Activated T-cell treated with anti-CD3 and anti-CD28 coated beads for 4 hours (primary cell): ENCODE measurements at regions not wholly inside any gene's neighbourhood (a gene's known extent, or its start where the extent isn't known, plus 50 kb on each side); places are given as distances from the start of the nearest gene placed in this dataset.
"Not testable (repeated sequence)": the region's sequence is repeated elsewhere in the genome, so short reads cannot be mapped to it uniquely, and the experiment has no call there.

Experiments used
- DNase-seq: peaks from one replicate; pipeline ENCODE4 v3.0.0-alpha.2; 2020

- no peak for DNase-seq
Observed at GRCh38 chr6:169000022-169000421, 253.6 kb downstream of the THBS2 start.

GRCh38 chr6:168999392-168999791, 254.3 kb downstream of the THBS2 start:
- DNase-seq: no peak

GRCh38 chr6:168996356-168996625, 257.4 kb downstream of the THBS2 start:
- DNase-seq: no peak

- DNase-seq: no peak
Observed at GRCh38 chr6:168995526-168996355, 257.9 kb downstream of the THBS2 start.

- no peak for DNase-seq
Observed at GRCh38 chr6:168994956-168995355, 258.7 kb downstream of the THBS2 start.

- no peak for DNase-seq
Observed at GRCh38 chr6:168992446-168993144, 261.1 kb downstream of the THBS2 start.

- DNase-seq: not testable (repeated sequence)
Observed at GRCh38 chr6:168991695-168992094, 262.0 kb downstream of the THBS2 start.

GRCh38 chr6:168990019-168990751, 263.5 kb downstream of the THBS2 start:
- DNase-seq: no peak

- no peak for DNase-seq
Observed at GRCh38 chr6:168989421-168989820, 264.2 kb downstream of the THBS2 start.

- DNase-seq: no peak
Observed at GRCh38 chr6:168988801-168989200, 264.8 kb downstream of the THBS2 start.

- DNase-seq: no peak
Observed at GRCh38 chr6:168988280-168988679, 265.4 kb downstream of the THBS2 start.

GRCh38 chr6:168985705-168986104, 267.9 kb downstream of the THBS2 start:
- no peak for DNase-seq

- DNase-seq: no peak
Observed at GRCh38 chr6:168983925-168984324, 269.7 kb downstream of the THBS2 start.

- no peak for DNase-seq
Observed at GRCh38 chr6:168981187-168981586, 272.5 kb downstream of the THBS2 start.

GRCh38 chr6:168979254-168979653, 274.4 kb downstream of the THBS2 start:
- no peak for DNase-seq

- DNase-seq: no peak
Observed at GRCh38 chr6:168972128-168972527, 281.5 kb downstream of the THBS2 start.

- DNase-seq: no peak
Observed at GRCh38 chr6:168971549-168971948, 282.1 kb downstream of the THBS2 start.

- no peak for DNase-seq
Observed at GRCh38 chr6:168968801-168969200, 284.8 kb downstream of the THBS2 start.

GRCh38 chr6:168968228-168968627, 285.4 kb downstream of the THBS2 start:
- DNase-seq: no peak

- no peak for DNase-seq
Observed at GRCh38 chr6:168967281-168967925, 286.2 kb downstream of the THBS2 start.

GRCh38 chr6:168964138-168964835, 289.4 kb downstream of the THBS2 start:
- no peak for DNase-seq

- no peak for DNase-seq
Observed at GRCh38 chr6:168962886-168963285, 290.8 kb downstream of the THBS2 start.

GRCh38 chr6:168961264-168961656, 292.4 kb downstream of the THBS2 start:
- no peak for DNase-seq
